ENCODE measurements at regions not wholly inside any gene's neighbourhood (a gene's known extent, or its start where the extent isn't known, plus 50 kb on each side); places are given as distances from the start of the nearest gene placed in this dataset.
"Not testable (repeated sequence)": the region's sequence is repeated elsewhere in the genome, so short reads cannot be mapped to it uniquely, and the experiment has no call there.

GRCh38 chr16:22719945-22720344, 94.0 kb upstream of the HS3ST2 start:
- no peak for TF ChIP-seq CTCF (IDR thresholded peaks at IDR 0.05; ENCODE audit: insufficient read depth in 1 of 2, low read depth in 1 of 2, low read length in 1 of 2, severe bottlenecking in 1 of 2, unreplicated experiment in 1 of 2)
- no peak overlapping the region for H3K27ac Mint-ChIP-seq (ENCODE audit: unreplicated experiment)
- H3K27me3 Mint-ChIP-seq (ENCODE audit: insufficient read depth, unreplicated experiment) = peaks cover 12% of the 10 kb centered on the region
- no TSS peak for BruUV-seq (replicated peaks)
- H3K9me3 ChIP-seq = no peaks in the 10 kb centered on the region
- DNase-seq = no peak
- H3K4me1 ChIP-seq = no peaks in the 10 kb centered on the region
- ChIA-PET CTCF (interaction anchor here (0.6 kb wide), 2 partner anchors 46 to 611 kb away, joined by 4 to 8 read pairs; no protein-coding TSS in a partner anchor), POLR2A (no interaction called here)
- no peak overlapping the region for H3K4me3 Mint-ChIP-seq (ENCODE audit: unreplicated experiment)
- H3K27me3 ChIP-seq (replicated peaks; ENCODE audit: control insufficient read depth, insufficient read depth, low read length) = no peaks in the 10 kb centered on the region
- peaks cover 10% of the 10 kb centered on the region for H3K9me3 Mint-ChIP-seq (ENCODE audit: unreplicated experiment)
- no peak overlapping the region for H3K4me3 ChIP-seq (ENCODE audit: low read depth, low read length)
- no peaks in the 10 kb centered on the region for H3K36me3 ChIP-seq (ENCODE audit: control insufficient read depth, insufficient read depth, low read length)
- H3K4me1 Mint-ChIP-seq (ENCODE audit: low read depth, unreplicated experiment) = no peaks in the 10 kb centered on the region
- intact Hi-C loops (cut with micrococcal nuclease; ENCODE audit: unreplicated experiment) = no loop called here
- H3K36me3 Mint-ChIP-seq (ENCODE audit: insufficient read depth, unreplicated experiment) = no peaks in the 10 kb centered on the region

GRCh38 chr16:22721511-22722100, 92.4 kb upstream of the HS3ST2 start:
- Histone ChIP-seq H3K4me3 (ENCODE audit: low read depth, low read length) (no peak overlapping the region), H3K4me1 (no peaks in the 10 kb centered on the region), H3K27me3 (replicated peaks; ENCODE audit: control insufficient read depth, insufficient read depth, low read length) (no peaks in the 10 kb centered on the region), H3K9me3 (no peaks in the 10 kb centered on the region), H3K36me3 (ENCODE audit: control insufficient read depth, insufficient read depth, low read length) (no peaks in the 10 kb centered on the region)
- Mint-ChIP-seq H3K4me1 (ENCODE audit: low read depth, unreplicated experiment) (no peaks in the 10 kb centered on the region), H3K27ac (ENCODE audit: unreplicated experiment) (no peak overlapping the region), H3K4me3 (ENCODE audit: unreplicated experiment) (no peak overlapping the region), H3K9me3 (ENCODE audit: unreplicated experiment) (peaks cover 10% of the 10 kb centered on the region), H3K36me3 (ENCODE audit: insufficient read depth, unreplicated experiment) (no peaks in the 10 kb centered on the region), H3K27me3 (ENCODE audit: insufficient read depth, unreplicated experiment) (peaks cover 11% of the 10 kb centered on the region)
- intact Hi-C loops (cut with micrococcal nuclease; ENCODE audit: unreplicated experiment) = no loop called here
- no peak for TF ChIP-seq CTCF (IDR thresholded peaks at IDR 0.05; ENCODE audit: insufficient read depth in 1 of 2, low read depth in 1 of 2, low read length in 1 of 2, severe bottlenecking in 1 of 2, unreplicated experiment in 1 of 2)
- ChIA-PET CTCF (no interaction called here), POLR2A (no interaction called here)
- no TSS peak for BruUV-seq (replicated peaks)
- no peak for DNase-seq

GRCh38 chr16:22722551-22723541, 91.1 kb upstream of the HS3ST2 start:
- H3K36me3 Mint-ChIP-seq (ENCODE audit: insufficient read depth, unreplicated experiment); H3K4me3 ChIP-seq (ENCODE audit: low read depth, low read length); H3K27me3 Mint-ChIP-seq (ENCODE audit: insufficient read depth, unreplicated experiment); intact Hi-C loops (cut with micrococcal nuclease; ENCODE audit: unreplicated experiment); POLR2A ChIA-PET; H3K36me3 ChIP-seq (ENCODE audit: control insufficient read depth, insufficient read depth, low read length); H3K4me1 Mint-ChIP-seq (ENCODE audit: low read depth, unreplicated experiment); BruUV-seq (replicated peaks); H3K9me3 ChIP-seq; H3K4me3 Mint-ChIP-seq (ENCODE audit: unreplicated experiment); H3K27me3 ChIP-seq (replicated peaks; ENCODE audit: control insufficient read depth, insufficient read depth, low read length); H3K27ac Mint-ChIP-seq (ENCODE audit: unreplicated experiment); DNase-seq; H3K4me1 ChIP-seq; CTCF ChIA-PET: not testable (repeated sequence)
- H3K9me3 Mint-ChIP-seq (ENCODE audit: unreplicated experiment) = peaks cover 10% of the 10 kb centered on the region

Data from Caco-2 (cell line).